ENCODE measurements at regions not wholly inside any gene's neighbourhood (a gene's known extent, or its start where the extent isn't known, plus 50 kb on each side); places are given as distances from the start of the nearest gene placed in this dataset.
"Not testable (repeated sequence)": the region's sequence is repeated elsewhere in the genome, so short reads cannot be mapped to it uniquely, and the experiment has no call there.

- no peaks in the 10 kb centered on the region for H3K4me1 ChIP-seq (ENCODE audit: control insufficient read depth in 1 of 2, insufficient read depth in 1 of 2, low read depth in 1 of 2, low read length in 1 of 2)
- no peak overlapping the region for H3K27ac ChIP-seq
- H3K9me3 ChIP-seq, result no peaks in the 10 kb centered on the region
- no peak overlapping the region for H3K4me3 ChIP-seq (ENCODE audit: low read depth in 1 of 2, low read length in 1 of 2)
- no peaks in the 10 kb centered on the region for H3K36me3 ChIP-seq
- TF ChIP-seq CTCF (IDR thresholded peaks at IDR 0.05), result no peak
- no peaks in the 10 kb centered on the region for H3K27me3 ChIP-seq
Observed at GRCh38 chr1:29924017-29924431, 687.7 kb downstream of the PTPRU start.

DNA sequence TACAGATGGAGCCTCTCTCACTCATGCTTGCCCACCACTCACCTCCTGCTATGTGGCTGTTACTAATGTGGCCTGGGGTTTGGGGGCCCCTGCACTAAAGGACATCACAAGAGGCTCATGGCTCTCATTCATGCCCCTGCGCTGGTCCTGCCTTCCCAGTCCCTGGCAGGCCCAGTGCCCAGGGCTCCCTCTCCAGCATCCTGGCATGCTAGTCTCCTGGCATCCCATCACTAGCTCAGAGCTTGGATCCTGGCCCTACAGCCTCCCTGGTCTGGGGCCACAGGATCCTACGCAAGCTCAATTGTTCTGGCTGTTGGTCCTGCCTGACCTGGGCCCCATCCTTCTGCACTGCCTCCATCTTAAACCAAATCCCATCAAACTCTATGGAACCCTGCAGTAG is 685.4 kb downstream of the PTPRU start:
- Histone ChIP-seq H3K9me3 (no peaks in the 10 kb centered on the region), H3K27ac (no peak overlapping the region), H3K36me3 (no peaks in the 10 kb centered on the region), H3K27me3 (no peaks in the 10 kb centered on the region), H3K4me3 (ENCODE audit: low read depth in 1 of 2, low read length in 1 of 2) (no peak overlapping the region), H3K4me1 (ENCODE audit: control insufficient read depth in 1 of 2, insufficient read depth in 1 of 2, low read depth in 1 of 2, low read length in 1 of 2) (no peaks in the 10 kb centered on the region)
- TF ChIP-seq CTCF (IDR thresholded peaks at IDR 0.05), result no peak

DNA sequence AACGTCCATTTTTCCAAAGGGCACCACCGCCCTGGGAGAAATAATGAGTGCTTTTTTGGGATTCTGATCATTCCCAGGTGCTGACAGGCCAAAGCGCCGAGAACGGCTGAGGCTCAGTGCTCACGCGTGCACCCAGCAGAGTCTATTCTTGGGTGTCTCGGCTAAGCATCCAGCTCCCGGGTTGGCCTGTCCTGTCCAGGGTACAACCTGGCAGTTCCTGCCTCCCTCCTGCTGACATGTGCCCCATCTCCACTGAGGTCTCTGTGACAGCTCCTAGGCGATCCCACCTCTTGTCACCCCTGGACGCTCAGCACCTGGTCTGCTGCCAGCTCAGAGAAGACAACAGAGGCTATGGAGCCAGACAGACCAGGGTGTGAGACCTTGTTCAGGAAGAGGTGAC is 684.5 kb downstream of the PTPRU start:
- Histone ChIP-seq H3K27ac (no peak overlapping the region), H3K4me1 (ENCODE audit: control insufficient read depth in 1 of 2, insufficient read depth in 1 of 2, low read depth in 1 of 2, low read length in 1 of 2) (no peaks in the 10 kb centered on the region), H3K36me3 (no peaks in the 10 kb centered on the region), H3K4me3 (ENCODE audit: low read depth in 1 of 2, low read length in 1 of 2) (no peak overlapping the region), H3K27me3 (no peaks in the 10 kb centered on the region), H3K9me3 (no peaks in the 10 kb centered on the region)
- TF ChIP-seq CTCF (IDR thresholded peaks at IDR 0.05), result no peak

DNA sequence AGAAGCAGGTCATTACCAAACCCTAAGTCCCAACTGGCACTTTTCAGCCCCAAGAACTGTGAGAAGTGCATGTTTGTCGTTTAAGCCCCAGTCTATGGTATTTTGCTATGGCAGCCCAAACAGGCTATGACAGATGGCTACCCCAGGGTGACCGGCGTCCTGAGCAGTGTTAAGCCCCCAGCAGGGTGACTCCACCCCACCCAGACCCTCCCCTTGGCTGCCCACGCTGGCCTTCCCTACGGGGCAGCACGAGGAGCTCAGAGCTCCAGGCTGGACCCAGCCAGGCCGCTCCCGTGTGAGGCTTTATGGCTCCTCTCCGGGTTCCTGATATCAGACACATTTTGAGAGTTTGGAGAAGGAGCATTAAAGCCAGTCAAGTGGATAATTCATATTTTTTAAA is 684.0 kb downstream of the PTPRU start:
- Histone ChIP-seq H3K27me3 (peaks cover 3% of the 10 kb centered on the region), H3K36me3 (no peaks in the 10 kb centered on the region), H3K9me3 (no peaks in the 10 kb centered on the region), H3K4me3 (ENCODE audit: low read depth in 1 of 2, low read length in 1 of 2) (no peak overlapping the region), H3K27ac (no peak overlapping the region), H3K4me1 (ENCODE audit: control insufficient read depth in 1 of 2, insufficient read depth in 1 of 2, low read depth in 1 of 2, low read length in 1 of 2) (no peaks in the 10 kb centered on the region)
- no peak for TF ChIP-seq CTCF (IDR thresholded peaks at IDR 0.05)

DNA sequence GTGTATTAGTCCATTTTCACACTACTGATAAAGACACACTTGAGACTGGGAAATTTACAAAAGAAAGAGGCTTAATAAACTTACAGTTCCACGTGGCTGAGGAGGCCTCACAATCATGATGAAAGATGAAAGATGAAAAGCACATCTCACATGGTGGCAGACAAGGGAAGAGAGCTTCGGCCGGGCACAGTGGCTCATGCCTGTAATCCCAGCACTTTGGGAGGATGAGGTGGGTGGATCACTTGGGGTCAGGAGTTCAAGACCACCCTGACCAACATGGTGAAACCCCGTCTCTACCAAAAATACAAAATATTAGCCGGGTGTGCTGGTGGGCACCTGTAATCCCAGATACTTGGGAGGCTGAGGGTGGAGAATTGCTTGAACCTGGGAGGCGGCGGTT is 682.7 kb downstream of the PTPRU start:
- not testable (repeated sequence) for H3K9me3 ChIP-seq; H3K4me1 ChIP-seq (ENCODE audit: control insufficient read depth in 1 of 2, insufficient read depth in 1 of 2, low read depth in 1 of 2, low read length in 1 of 2); H3K27ac ChIP-seq; H3K27me3 ChIP-seq; H3K4me3 ChIP-seq (ENCODE audit: low read depth in 1 of 2, low read length in 1 of 2); H3K36me3 ChIP-seq

- Histone ChIP-seq H3K9me3 (no peaks in the 10 kb centered on the region), H3K27ac (no peak overlapping the region), H3K4me1 (ENCODE audit: control insufficient read depth in 1 of 2, insufficient read depth in 1 of 2, low read depth in 1 of 2, low read length in 1 of 2) (no peaks in the 10 kb centered on the region), H3K36me3 (no peaks in the 10 kb centered on the region), H3K27me3 (peaks cover 4% of the 10 kb centered on the region), H3K4me3 (ENCODE audit: low read depth in 1 of 2, low read length in 1 of 2) (no peak overlapping the region)
- TF ChIP-seq CTCF (IDR thresholded peaks at IDR 0.05), result no peak
Observed at GRCh38 chr1:29916656-29917369, 680.5 kb downstream of the PTPRU start.
